GM12878 (cell line): ENCODE measurements at regions not wholly inside any gene's neighbourhood (a gene's known extent, or its start where the extent isn't known, plus 50 kb on each side); places are given as distances from the start of the nearest gene placed in this dataset.

Experiments
- ATF7 ChIP-seq: fragments of 450-650 bp; IDR thresholded peaks from 2 replicates; pipeline ENCODE4 v1.6.1; 2016; ENCODE audit warnings: low read depth, mild to moderate bottlenecking
- BMI1 ChIP-seq: fragments of 450-650 bp; IDR thresholded peaks from 2 replicates; pipeline ENCODE4 v1.6.1; 2016; ENCODE audit warnings: mild to moderate bottlenecking, moderate library complexity, borderline replicate concordance
- CBFB ChIP-seq: IDR thresholded peaks from 2 replicates; pipeline ENCODE4 v1.6.1; 2016; ENCODE audit warnings: antibody characterized with exemption, low read depth
- E4F1 ChIP-seq: fragments of 450-650 bp; IDR thresholded peaks from 2 replicates; pipeline ENCODE4 v1.6.1; 2018; ENCODE audit warnings: borderline replicate concordance, mild to moderate bottlenecking; ENCODE audit not compliant: partially characterized antibody
- ETV6 ChIP-seq, 2 experiments: fragments of 450-650 bp in 1 of 2; IDR thresholded peaks in 1 of 2; conservative IDR thresholded peaks in 1 of 2; 2 replicates each; pipeline ENCODE4 v1.6.1; 2014; ENCODE audit warnings: antibody characterized with exemption in 1 of 2, borderline replicate concordance in 1 of 2, low read depth in 1 of 2, mild to moderate bottlenecking in 1 of 2, moderate library complexity in 1 of 2
- FOS ChIP-seq: IDR thresholded peaks from 3 replicates; pipeline ENCODE4 v1.6.1; 2011; ENCODE audit warnings: borderline replicate concordance; ENCODE audit not compliant: insufficient read length; ENCODE audit errors: extremely low read depth
- FOXK2 ChIP-seq: fragments of 450-650 bp; IDR thresholded peaks from 2 replicates; pipeline ENCODE4 v1.6.1; 2017; ENCODE audit warnings: mild to moderate bottlenecking, moderate library complexity
- HDAC2 ChIP-seq: fragments of 200-600 bp; sonication (generic); IDR thresholded peaks from 2 replicates; pipeline ENCODE4 v1.6.1; 2017
- HDGF ChIP-seq: fragments of 450-650 bp; IDR thresholded peaks from 2 replicates; pipeline ENCODE4 v1.6.1; 2016; ENCODE audit warnings: antibody characterized with exemption
- KDM1A ChIP-seq: fragments of 200-600 bp; sonication (generic); IDR thresholded peaks from 2 replicates; pipeline ENCODE4 v1.6.1; 2016; ENCODE audit warnings: borderline replicate concordance
- NR2C2 ChIP-seq: IDR thresholded peaks from 2 replicates; pipeline ENCODE4 v1.6.1; 2011; ENCODE audit warnings: borderline replicate concordance, low read depth; ENCODE audit not compliant: control insufficient read depth, insufficient read length
- PAX8 ChIP-seq: fragments of 450-650 bp; IDR thresholded peaks from 2 replicates; pipeline ENCODE4 v1.6.1; 2017; ENCODE audit warnings: mild to moderate bottlenecking, moderate library complexity
- RAD51 ChIP-seq: fragments of 450-650 bp; IDR thresholded peaks from 2 replicates; pipeline ENCODE4 v1.6.1; 2016; ENCODE audit warnings: moderate library complexity, mild to moderate bottlenecking, inconsistent platforms
- RUNX3 ChIP-seq: IDR thresholded peaks from 2 replicates; pipeline ENCODE4 v1.6.1; 2012; ENCODE audit warnings: low read length, inconsistent platforms
- TF ChIP-seq, protein P1 (sequence below): fragments of 150-350 bp; IDR thresholded peaks from 2 replicates; pipeline ENCODE4 v1.6.1; 2014; ENCODE audit warnings: mild to moderate bottlenecking, low read depth, low read length
- TF ChIP-seq, protein P2 (sequence below): IDR thresholded peaks from 2 replicates; pipeline ENCODE4 v1.6.1; 2011; ENCODE audit warnings: borderline replicate concordance, low read depth, mild to moderate bottlenecking, moderate library complexity, mixed read lengths, low read length; ENCODE audit not compliant: insufficient read depth; ENCODE audit errors: extremely low read length
- TF ChIP-seq, protein P3 (sequence below): fragments of 450-650 bp; IDR thresholded peaks from 2 replicates; pipeline ENCODE4 v1.6.1; 2016; ENCODE audit warnings: mild to moderate bottlenecking
- TF ChIP-seq, protein P4 (sequence below): IDR thresholded peaks from 2 replicates; pipeline ENCODE4 v1.6.1; 2012; ENCODE audit warnings: low read depth, low read length, improper control_type of control experiment
- TF ChIP-seq, protein P5 (sequence below): fragments of 450-650 bp; IDR thresholded peaks from 2 replicates; pipeline ENCODE4 v1.6.1; 2017; ENCODE audit warnings: borderline replicate concordance
- TF ChIP-seq, protein P6 (sequence below): IDR thresholded peaks from 2 replicates; pipeline ENCODE4 v1.6.1; 2012; ENCODE audit warnings: low read length, inconsistent platforms

- TF ChIP-seq HDAC2 = no peak
- no peak for TF ChIP-seq FOS
- TF ChIP-seq HDGF = no peak
- peak; percentile 47 for TF ChIP-seq RUNX3
- TF ChIP-seq, protein P1, sequence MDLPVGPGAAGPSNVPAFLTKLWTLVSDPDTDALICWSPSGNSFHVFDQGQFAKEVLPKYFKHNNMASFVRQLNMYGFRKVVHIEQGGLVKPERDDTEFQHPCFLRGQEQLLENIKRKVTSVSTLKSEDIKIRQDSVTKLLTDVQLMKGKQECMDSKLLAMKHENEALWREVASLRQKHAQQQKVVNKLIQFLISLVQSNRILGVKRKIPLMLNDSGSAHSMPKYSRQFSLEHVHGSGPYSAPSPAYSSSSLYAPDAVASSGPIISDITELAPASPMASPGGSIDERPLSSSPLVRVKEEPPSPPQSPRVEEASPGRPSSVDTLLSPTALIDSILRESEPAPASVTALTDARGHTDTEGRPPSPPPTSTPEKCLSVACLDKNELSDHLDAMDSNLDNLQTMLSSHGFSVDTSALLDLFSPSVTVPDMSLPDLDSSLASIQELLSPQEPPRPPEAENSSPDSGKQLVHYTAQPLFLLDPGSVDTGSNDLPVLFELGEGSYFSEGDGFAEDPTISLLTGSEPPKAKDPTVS = no peak
- no peak for TF ChIP-seq PAX8
- TF ChIP-seq, protein P2, sequence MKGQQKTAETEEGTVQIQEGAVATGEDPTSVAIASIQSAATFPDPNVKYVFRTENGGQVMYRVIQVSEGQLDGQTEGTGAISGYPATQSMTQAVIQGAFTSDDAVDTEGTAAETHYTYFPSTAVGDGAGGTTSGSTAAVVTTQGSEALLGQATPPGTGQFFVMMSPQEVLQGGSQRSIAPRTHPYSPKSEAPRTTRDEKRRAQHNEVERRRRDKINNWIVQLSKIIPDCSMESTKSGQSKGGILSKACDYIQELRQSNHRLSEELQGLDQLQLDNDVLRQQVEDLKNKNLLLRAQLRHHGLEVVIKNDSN = no peak
- TF ChIP-seq, protein P3, sequence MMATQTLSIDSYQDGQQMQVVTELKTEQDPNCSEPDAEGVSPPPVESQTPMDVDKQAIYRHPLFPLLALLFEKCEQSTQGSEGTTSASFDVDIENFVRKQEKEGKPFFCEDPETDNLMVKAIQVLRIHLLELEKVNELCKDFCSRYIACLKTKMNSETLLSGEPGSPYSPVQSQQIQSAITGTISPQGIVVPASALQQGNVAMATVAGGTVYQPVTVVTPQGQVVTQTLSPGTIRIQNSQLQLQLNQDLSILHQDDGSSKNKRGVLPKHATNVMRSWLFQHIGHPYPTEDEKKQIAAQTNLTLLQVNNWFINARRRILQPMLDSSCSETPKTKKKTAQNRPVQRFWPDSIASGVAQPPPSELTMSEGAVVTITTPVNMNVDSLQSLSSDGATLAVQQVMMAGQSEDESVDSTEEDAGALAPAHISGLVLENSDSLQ = no peak
- no peak for TF ChIP-seq KDM1A
- TF ChIP-seq, protein P4, sequence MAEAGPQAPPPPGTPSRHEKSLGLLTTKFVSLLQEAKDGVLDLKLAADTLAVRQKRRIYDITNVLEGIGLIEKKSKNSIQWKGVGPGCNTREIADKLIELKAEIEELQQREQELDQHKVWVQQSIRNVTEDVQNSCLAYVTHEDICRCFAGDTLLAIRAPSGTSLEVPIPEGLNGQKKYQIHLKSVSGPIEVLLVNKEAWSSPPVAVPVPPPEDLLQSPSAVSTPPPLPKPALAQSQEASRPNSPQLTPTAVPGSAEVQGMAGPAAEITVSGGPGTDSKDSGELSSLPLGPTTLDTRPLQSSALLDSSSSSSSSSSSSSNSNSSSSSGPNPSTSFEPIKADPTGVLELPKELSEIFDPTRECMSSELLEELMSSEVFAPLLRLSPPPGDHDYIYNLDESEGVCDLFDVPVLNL = no peak
- 0 out of 2 replicates have a peak, but pooled peaks have one; percentile 2 for TF ChIP-seq CBFB
- no peak for TF ChIP-seq NR2C2
- TF ChIP-seq BMI1 = no peak
- TF ChIP-seq, protein P5, sequence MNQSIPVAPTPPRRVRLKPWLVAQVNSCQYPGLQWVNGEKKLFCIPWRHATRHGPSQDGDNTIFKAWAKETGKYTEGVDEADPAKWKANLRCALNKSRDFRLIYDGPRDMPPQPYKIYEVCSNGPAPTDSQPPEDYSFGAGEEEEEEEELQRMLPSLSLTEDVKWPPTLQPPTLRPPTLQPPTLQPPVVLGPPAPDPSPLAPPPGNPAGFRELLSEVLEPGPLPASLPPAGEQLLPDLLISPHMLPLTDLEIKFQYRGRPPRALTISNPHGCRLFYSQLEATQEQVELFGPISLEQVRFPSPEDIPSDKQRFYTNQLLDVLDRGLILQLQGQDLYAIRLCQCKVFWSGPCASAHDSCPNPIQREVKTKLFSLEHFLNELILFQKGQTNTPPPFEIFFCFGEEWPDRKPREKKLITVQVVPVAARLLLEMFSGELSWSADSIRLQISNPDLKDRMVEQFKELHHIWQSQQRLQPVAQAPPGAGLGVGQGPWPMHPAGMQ = no peak
- TF ChIP-seq RAD51 = no peak; the same call in 1 of the 2 replicates
- TF ChIP-seq ATF7 = no peak
- TF ChIP-seq E4F1 = no peak
- no peak for TF ChIP-seq ETV6 (conservative IDR thresholded peaks at IDR 0.05 in 1 of 2, IDR thresholded peaks at IDR 0.05 in 1 of 2; ENCODE audit: borderline replicate concordance in 1 of 2, low read depth in 1 of 2)
- TF ChIP-seq, protein P6, sequence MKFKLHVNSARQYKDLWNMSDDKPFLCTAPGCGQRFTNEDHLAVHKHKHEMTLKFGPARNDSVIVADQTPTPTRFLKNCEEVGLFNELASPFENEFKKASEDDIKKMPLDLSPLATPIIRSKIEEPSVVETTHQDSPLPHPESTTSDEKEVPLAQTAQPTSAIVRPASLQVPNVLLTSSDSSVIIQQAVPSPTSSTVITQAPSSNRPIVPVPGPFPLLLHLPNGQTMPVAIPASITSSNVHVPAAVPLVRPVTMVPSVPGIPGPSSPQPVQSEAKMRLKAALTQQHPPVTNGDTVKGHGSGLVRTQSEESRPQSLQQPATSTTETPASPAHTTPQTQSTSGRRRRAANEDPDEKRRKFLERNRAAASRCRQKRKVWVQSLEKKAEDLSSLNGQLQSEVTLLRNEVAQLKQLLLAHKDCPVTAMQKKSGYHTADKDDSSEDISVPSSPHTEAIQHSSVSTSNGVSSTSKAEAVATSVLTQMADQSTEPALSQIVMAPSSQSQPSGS = no peak
- TF ChIP-seq FOXK2 = no peak
Observed at GRCh38 chr1:222465211-222466041, 82.5 kb downstream of the HHIPL2 start (continued).
